ENCODE measurements at regions not wholly inside any gene's neighbourhood (a gene's known extent, or its start where the extent isn't known, plus 50 kb on each side); places are given as distances from the start of the nearest gene placed in this dataset.

DNA sequence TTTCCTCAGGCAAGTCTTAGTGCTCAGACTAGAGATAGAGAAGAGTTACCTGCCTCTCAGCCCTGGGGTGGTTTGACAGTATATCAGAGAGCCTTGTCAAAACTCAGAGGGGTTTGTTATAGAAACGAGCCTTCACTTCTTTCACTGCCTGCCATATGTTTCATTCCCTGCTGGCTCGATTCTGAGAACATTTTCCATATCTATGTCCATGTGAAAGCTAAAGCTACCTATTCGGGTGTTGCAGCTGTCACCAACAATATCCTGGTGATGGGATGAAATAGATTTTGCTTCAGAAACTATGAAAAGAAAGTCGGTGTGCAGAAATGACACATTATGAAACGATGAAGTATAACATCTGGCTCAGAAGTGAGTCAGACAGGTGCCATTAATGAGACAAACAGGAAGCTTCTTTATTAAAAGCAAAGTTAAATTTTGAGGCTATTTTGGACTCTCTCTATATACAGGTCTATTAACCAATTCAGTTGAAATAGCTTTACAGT, 56.1 kb upstream of the TANK start:
- Mint-ChIP-seq H3K27me3 (ENCODE audit: low read depth in 3 of 3) (no peaks in the 10 kb centered on the region), H3K27ac (no peak overlapping the region), H3K4me1 (peaks cover 15% of the 10 kb centered on the region), H3K9me3 (peaks cover 0 to 3% (median 0%) of the 10 kb centered on the region in 7 donors), H3K4me3 (no peak overlapping the region), H3K36me3 (no peaks in the 10 kb centered on the region)
- Histone ChIP-seq H3K27ac (ENCODE audit: low read depth in 1 of 2, low read length in 2 of 2) (no peak overlapping the region), H3K9me3 (replicated peaks in 1 of 2; ENCODE audit: control insufficient read depth in 1 of 2, insufficient read depth in 1 of 2, low read length in 2 of 2) (no peaks in the 10 kb centered on the region), H3K79me2 (ENCODE audit: insufficient read depth, low read length) (no peaks in the 10 kb centered on the region), H3K27me3 (ENCODE audit: control insufficient read depth in 2 of 2, insufficient read depth in 2 of 2, low read length in 2 of 2) (no peaks in the 10 kb centered on the region), H3K4me2 (replicated peaks; ENCODE audit: extremely low read depth, low read length, poor library complexity, severe bottlenecking) (no peak overlapping the region), H4K20me1 (ENCODE audit: insufficient read depth, low read length) (no peaks in the 10 kb centered on the region), H3K36me3 (replicated peaks in 1 of 2; ENCODE audit: control insufficient read depth in 1 of 2, insufficient read depth in 2 of 2, low read length in 2 of 2) (no peaks in the 10 kb centered on the region), H3K4me3 (replicated peaks in 1 of 3; ENCODE audit: low read depth in 2 of 3, low read length in 3 of 3) (no peak overlapping the region), H2AFZ (ENCODE audit: insufficient read depth, low read depth, low read length, poor library complexity, severe bottlenecking) (no peak overlapping the region), H3K9ac (ENCODE audit: insufficient read depth, low read length, poor library complexity, severe bottlenecking) (no peak overlapping the region), H3K4me1 (ENCODE audit: control insufficient read depth in 1 of 2, insufficient read depth in 2 of 2, low read length in 2 of 2) (peaks cover 7 to 14% of the 10 kb centered on the region in 2 donors)
- intact Hi-C loops (cut with micrococcal nuclease), result no loop called here
- WGBS (ENCODE audit: insufficient coverage), result 90% methylated on average over 2 of the region's 5 CpGs
- TF ChIP-seq, protein P1, sequence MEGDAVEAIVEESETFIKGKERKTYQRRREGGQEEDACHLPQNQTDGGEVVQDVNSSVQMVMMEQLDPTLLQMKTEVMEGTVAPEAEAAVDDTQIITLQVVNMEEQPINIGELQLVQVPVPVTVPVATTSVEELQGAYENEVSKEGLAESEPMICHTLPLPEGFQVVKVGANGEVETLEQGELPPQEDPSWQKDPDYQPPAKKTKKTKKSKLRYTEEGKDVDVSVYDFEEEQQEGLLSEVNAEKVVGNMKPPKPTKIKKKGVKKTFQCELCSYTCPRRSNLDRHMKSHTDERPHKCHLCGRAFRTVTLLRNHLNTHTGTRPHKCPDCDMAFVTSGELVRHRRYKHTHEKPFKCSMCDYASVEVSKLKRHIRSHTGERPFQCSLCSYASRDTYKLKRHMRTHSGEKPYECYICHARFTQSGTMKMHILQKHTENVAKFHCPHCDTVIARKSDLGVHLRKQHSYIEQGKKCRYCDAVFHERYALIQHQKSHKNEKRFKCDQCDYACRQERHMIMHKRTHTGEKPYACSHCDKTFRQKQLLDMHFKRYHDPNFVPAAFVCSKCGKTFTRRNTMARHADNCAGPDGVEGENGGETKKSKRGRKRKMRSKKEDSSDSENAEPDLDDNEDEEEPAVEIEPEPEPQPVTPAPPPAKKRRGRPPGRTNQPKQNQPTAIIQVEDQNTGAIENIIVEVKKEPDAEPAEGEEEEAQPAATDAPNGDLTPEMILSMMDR (IDR thresholded peaks at IDR 0.05), result no peak
- DNase-seq, result no peak

DNA sequence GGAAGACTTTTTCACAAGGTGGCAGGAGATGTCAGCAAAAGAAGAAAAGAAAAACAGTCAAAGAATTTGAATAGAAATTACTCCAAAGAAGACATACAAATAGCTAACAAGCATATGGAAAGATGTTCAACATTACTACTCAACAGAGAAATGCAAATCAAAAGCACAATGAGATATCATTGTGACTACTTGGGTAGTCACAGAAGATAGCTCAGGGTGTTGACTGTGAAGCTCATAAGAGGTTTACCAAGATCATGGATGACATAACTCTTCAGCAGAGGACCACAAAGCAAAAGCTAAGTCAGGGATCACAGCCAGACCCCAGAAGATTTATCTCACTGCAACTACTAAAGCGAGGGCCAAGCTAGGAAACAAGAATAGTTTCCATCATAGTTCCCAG, 53.0 kb upstream of the TANK start:
- no peaks in the 10 kb centered on the region for H3K9me3 Mint-ChIP-seq
- Histone ChIP-seq H2AFZ (ENCODE audit: insufficient read depth, low read depth, low read length, poor library complexity, severe bottlenecking) (no peak overlapping the region), H3K79me2 (ENCODE audit: insufficient read depth, low read length) (no peaks in the 10 kb centered on the region), H3K9ac (ENCODE audit: insufficient read depth, low read length, poor library complexity, severe bottlenecking) (no peak overlapping the region), H3K36me3 (replicated peaks in 1 of 2; ENCODE audit: control insufficient read depth in 1 of 2, insufficient read depth in 2 of 2, low read length in 2 of 2) (no peaks in the 10 kb centered on the region), H3K9me3 (replicated peaks in 1 of 2; ENCODE audit: control insufficient read depth in 1 of 2, insufficient read depth in 1 of 2, low read length in 2 of 2) (no peaks in the 10 kb centered on the region), H3K27ac (ENCODE audit: low read depth in 1 of 2, low read length in 2 of 2) (no peak overlapping the region), H3K4me2 (replicated peaks; ENCODE audit: extremely low read depth, low read length, poor library complexity, severe bottlenecking) (no peak overlapping the region), H3K4me3 (replicated peaks in 1 of 3; ENCODE audit: low read depth in 2 of 3, low read length in 3 of 3) (no peak overlapping the region), H3K4me1 (ENCODE audit: control insufficient read depth in 1 of 2, insufficient read depth in 2 of 2, low read length in 2 of 2) (peaks cover 19 to 24% of the 10 kb centered on the region in 2 donors), H4K20me1 (ENCODE audit: insufficient read depth, low read length) (no peaks in the 10 kb centered on the region), H3K27me3 (ENCODE audit: control insufficient read depth in 2 of 2, insufficient read depth in 2 of 2, low read length in 2 of 2) (no peaks in the 10 kb centered on the region)
- no peak overlapping the region for H3K4me3 Mint-ChIP-seq
- no peaks in the 10 kb centered on the region for H3K36me3 Mint-ChIP-seq
- H3K27me3 Mint-ChIP-seq (ENCODE audit: low read depth in 3 of 3), result peaks cover 0 to 2% (median 0%) of the 10 kb centered on the region in 3 donors
- 91% methylated on average over 1 of the region's 1 CpG for WGBS (ENCODE audit: insufficient coverage)
- peaks cover 26% of the 10 kb centered on the region for H3K4me1 Mint-ChIP-seq
- intact Hi-C loops (cut with micrococcal nuclease), result no loop called here
- TF ChIP-seq, protein P1 (IDR thresholded peaks at IDR 0.05), result no peak
- no peak overlapping the region for H3K27ac Mint-ChIP-seq
- no peak for DNase-seq

Data from CD14-positive monocyte (primary cell).